ENCODE measurements at regions not wholly inside any gene's neighbourhood (a gene's known extent, or its start where the extent isn't known, plus 50 kb on each side); places are given as distances from the start of the nearest gene placed in this dataset.

DNA sequence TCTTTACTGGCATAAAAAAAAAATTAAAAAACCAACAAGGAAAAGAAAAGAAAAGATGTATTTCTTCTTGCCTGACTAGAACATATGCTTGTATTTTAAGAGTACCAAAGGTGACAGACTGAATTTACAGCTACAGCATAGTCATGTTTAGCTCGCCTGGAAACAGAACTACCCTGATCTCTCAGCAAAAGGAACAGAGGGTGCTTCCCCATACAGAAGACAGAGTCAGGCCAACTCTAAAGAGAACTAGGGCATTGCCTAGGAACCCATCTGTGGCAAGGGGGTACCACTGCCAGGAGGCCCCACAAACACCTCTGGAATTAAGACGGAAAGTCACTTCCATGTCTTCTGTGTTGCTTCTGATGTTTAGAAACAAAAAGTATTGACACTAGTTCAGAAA is 252.1 kb upstream of the STARD13 start:
- TF ChIP-seq CTCF (IDR thresholded peaks at IDR 0.05; ENCODE audit: extremely low read depth, insufficient read depth, missing control alignments): no peak
- in situ Hi-C loops (cut with MboI; ENCODE audit: low pct_unique_long_range_greater_than_20kb, low sequenced_read_pairs, unreplicated experiment): loop anchor here (25.0 kb wide), 2 partner anchors 900 to 1625 kb away; no protein-coding TSS in a partner anchor
- DNase-seq (ENCODE audit: low spot score): no peak

- no peak for TF ChIP-seq CTCF (IDR thresholded peaks at IDR 0.05; ENCODE audit: extremely low read depth, insufficient read depth, missing control alignments)
- no peak for DNase-seq (ENCODE audit: low spot score)
- in situ Hi-C loops (cut with MboI; ENCODE audit: low pct_unique_long_range_greater_than_20kb, low sequenced_read_pairs, unreplicated experiment): loop anchor here (10.0 to 25.0 kb wide), 3 partner anchors 183 to 1621 kb away; no protein-coding TSS in a partner anchor
Observed at GRCh38 chr13:33541456-33541855, 255.9 kb upstream of the STARD13 start.

- no peak for DNase-seq (ENCODE audit: low spot score)
- no peak for TF ChIP-seq CTCF (IDR thresholded peaks at IDR 0.05; ENCODE audit: extremely low read depth, insufficient read depth, missing control alignments)
- in situ Hi-C loops (cut with MboI; ENCODE audit: low pct_unique_long_range_greater_than_20kb, low sequenced_read_pairs, unreplicated experiment): loop anchor here (10.0 to 25.0 kb wide), 3 partner anchors 183 to 1620 kb away; no protein-coding TSS in a partner anchor
Observed at GRCh38 chr13:33541962-33542308, 256.4 kb upstream of the STARD13 start.

DNA sequence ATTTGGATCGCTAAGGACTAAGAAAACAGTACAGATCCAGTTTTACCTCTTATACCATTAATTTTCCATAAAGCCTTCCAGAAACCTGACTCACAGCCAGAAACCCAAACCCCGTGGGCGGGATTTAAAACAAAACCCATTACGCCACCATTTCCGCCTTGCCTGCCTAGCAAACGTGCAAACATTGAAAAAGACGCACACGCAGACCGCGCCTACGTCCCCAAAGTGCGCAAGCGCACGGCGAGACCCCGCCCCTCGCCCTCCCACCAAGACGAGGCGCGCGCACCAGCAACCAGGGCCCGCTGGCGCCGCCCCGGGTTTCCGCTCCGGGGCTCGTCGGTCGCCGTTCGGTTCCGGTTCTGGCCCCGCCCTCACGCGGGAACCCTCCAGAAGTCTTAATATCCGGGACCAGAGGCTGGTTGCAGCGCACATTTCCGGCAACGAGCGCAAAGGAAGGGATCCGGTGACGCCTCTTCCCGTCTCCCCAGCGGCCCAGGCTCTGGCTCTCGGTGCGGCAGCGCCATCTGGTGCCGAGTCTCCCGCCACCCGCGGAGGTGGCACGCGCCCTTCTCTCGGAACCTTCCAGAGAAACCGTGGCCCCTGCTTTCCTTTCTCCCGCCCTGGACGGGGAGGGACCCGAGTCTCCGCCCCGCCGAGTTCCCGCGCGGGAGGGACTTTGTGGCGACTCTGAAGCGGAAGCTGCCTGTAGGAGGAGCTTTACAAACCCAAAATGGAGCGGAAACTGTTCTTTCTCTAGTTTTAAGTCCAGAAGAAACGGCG is 256.9 kb upstream of the STARD13 start:
- TF ChIP-seq CTCF (IDR thresholded peaks at IDR 0.05; ENCODE audit: extremely low read depth, insufficient read depth, missing control alignments): peak; percentile 88
- DNase-seq (ENCODE audit: low spot score): peak; percentile 89
- in situ Hi-C loops (cut with MboI; ENCODE audit: low pct_unique_long_range_greater_than_20kb, low sequenced_read_pairs, unreplicated experiment): loop anchor here (10.0 to 25.0 kb wide), 3 partner anchors 182 to 1620 kb away; no protein-coding TSS in a partner anchor

- TF ChIP-seq CTCF (IDR thresholded peaks at IDR 0.05; ENCODE audit: extremely low read depth, insufficient read depth, missing control alignments): no peak
- peak; percentile 12 for DNase-seq (ENCODE audit: low spot score)
- in situ Hi-C loops (cut with MboI; ENCODE audit: low pct_unique_long_range_greater_than_20kb, low sequenced_read_pairs, unreplicated experiment): loop anchor here (10.0 to 25.0 kb wide), 3 partner anchors 182 to 1619 kb away; no protein-coding TSS in a partner anchor
Observed at GRCh38 chr13:33543089-33543459, 257.5 kb upstream of the STARD13 start.

DNA sequence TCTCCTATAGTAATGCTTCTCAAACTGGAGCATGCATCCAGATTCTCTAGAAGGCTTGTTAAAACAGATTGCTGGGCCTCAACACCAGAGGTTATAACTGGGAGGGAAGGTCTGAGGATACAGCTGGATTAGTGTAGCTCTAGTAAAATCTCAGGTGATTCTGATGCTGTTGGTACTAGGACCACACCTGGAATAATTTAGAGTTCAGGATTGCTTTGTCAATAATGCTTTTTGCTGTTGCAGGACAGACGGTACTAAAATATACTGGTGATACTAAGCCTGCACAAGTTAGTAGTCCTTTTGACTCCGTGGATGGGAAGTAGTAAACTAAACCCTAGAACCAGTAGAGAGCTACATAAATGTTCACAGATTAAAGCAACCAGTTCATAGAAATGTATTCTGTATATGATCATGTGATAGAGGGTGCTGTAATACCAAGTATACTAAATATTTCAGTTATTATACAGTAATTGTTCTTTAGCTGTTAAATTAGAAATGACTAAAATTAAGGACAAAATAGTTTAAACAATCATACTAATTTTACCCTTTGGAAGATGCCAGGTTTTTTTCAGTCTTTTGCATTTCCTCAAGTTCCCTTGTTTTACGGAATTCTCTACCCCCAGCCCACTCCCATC is 258.2 kb upstream of the STARD13 start:
- no peak for TF ChIP-seq CTCF (IDR thresholded peaks at IDR 0.05; ENCODE audit: extremely low read depth, insufficient read depth, missing control alignments)
- in situ Hi-C loops (cut with MboI; ENCODE audit: low pct_unique_long_range_greater_than_20kb, low sequenced_read_pairs, unreplicated experiment): loop anchor here (10.0 to 25.0 kb wide), 3 partner anchors 181 to 1619 kb away; no protein-coding TSS in a partner anchor
- no peak for DNase-seq (ENCODE audit: low spot score)
